Ovary (tissue), 3 donors: ENCODE measurements at regions not wholly inside any gene's neighbourhood (a gene's known extent, or its start where the extent isn't known, plus 50 kb on each side); places are given as distances from the start of the nearest gene placed in this dataset.

Experiments used
- CTCF ChIP-seq, 3 donors: fragments of 450-650 bp in 2 of 3; fragments of 200-600 bp in 1 of 3; IDR thresholded peaks; one replicate each; pipeline versions ENCODE4 v1.5.1 to v1.8.0; 2016 to 2022; ENCODE audit warnings: antibody characterized with exemption in 3 of 3, mild to moderate bottlenecking in 1 of 3
- POLR2A ChIP-seq: fragments of 450-650 bp; IDR thresholded peaks from one replicate; pipeline ENCODE4 v1.6.1; 2017; ENCODE audit warnings: antibody characterized with exemption, mild to moderate bottlenecking, moderate library complexity
- donor health status: DM: no; HTN: no; CAD: no.

- TF ChIP-seq POLR2A: no peak
- TF ChIP-seq CTCF (IDR thresholded peaks at IDR 0.05): no peak
Observed at GRCh38 chr16:66199189-66199588, 167.3 kb upstream of the CDH5 start.
